Neuron (in vitro differentiated cells): ENCODE measurements at regions not wholly inside any gene's neighbourhood (a gene's known extent, or its start where the extent isn't known, plus 50 kb on each side); places are given as distances from the start of the nearest gene placed in this dataset.

Source experiments
- H2AFZ ChIP-seq: one replicate; pipeline ENCODE4 v1.6.1; 2013; ENCODE audit warnings: low read depth, mild to moderate bottlenecking, inconsistent platforms, low read length, moderate library complexity
- H3K27me3 ChIP-seq: one replicate; pipeline ENCODE4 v1.6.1; 2013; ENCODE audit warnings: low read length; ENCODE audit not compliant: insufficient read depth
- H3K36me3 ChIP-seq: one replicate; pipeline ENCODE4 v1.6.1; 2013; ENCODE audit warnings: low read length; ENCODE audit not compliant: insufficient read depth
- H3K4me1 ChIP-seq: one replicate; pipeline ENCODE4 v1.6.1; 2013; ENCODE audit warnings: low read length; ENCODE audit not compliant: insufficient read depth
- H3K4me3 ChIP-seq: 2 replicates; pipeline ENCODE4 v1.5.1; 2013; ENCODE audit warnings: mild to moderate bottlenecking, low read length, moderate library complexity
- H3K9me3 ChIP-seq: one replicate; pipeline ENCODE4 v1.6.1; 2013; ENCODE audit warnings: low read length

DNA sequence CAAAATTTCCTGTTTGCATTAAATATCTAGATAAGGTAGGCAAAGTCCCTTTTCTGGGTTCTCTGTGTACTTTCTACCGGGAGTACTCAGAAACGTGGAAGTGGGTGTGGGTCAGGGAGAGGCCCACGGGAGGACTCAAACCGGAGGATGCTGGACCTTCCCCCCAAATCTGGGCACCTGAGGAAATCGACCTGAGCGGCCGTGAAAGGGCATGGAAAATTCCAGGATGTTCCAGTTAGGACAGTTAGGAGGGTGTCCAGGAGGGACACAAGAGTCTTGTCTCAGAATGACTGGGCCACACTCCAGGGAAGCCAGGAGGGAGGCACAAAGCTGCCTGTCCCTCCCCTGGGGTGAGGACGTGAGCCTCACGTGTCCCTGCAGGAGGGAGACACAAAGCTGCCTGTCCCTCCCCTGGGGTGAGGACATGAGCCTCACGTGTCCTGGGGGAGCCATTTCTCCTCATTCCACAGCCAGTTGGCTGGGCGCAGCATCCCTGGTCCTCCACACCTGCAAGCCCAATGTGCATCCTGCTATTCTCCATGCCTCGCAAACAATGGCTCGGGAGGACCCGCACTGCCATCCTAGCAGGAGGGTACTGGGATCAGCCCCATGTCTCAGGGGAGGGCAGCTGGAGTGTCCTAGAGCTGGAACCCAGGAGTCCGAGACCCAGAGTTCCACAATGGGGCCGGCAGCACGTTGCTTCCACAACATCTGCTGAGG is 190.5 kb upstream of the PPP2R2D start:
- no peaks in the 10 kb centered on the region for H3K4me1 ChIP-seq
- no peaks in the 10 kb centered on the region for H3K27me3 ChIP-seq
- H3K36me3 ChIP-seq = no peaks in the 10 kb centered on the region
- no peaks in the 10 kb centered on the region for H3K9me3 ChIP-seq
- no peak overlapping the region for H3K4me3 ChIP-seq
- no peak overlapping the region for H2AFZ ChIP-seq

GRCh38 chr10:131722121-131722520 is 178.7 kb upstream of the PPP2R2D start:
- peaks cover 5% of the 10 kb centered on the region for H3K27me3 ChIP-seq
- no peaks in the 10 kb centered on the region for H3K36me3 ChIP-seq
- no peak overlapping the region for H3K4me3 ChIP-seq
- H3K4me1 ChIP-seq = no peaks in the 10 kb centered on the region
- no peak overlapping the region for H2AFZ ChIP-seq
- no peaks in the 10 kb centered on the region for H3K9me3 ChIP-seq

GRCh38 chr10:131722525-131723264 is 178.1 kb upstream of the PPP2R2D start:
- Histone ChIP-seq H3K4me1 (no peaks in the 10 kb centered on the region), H3K27me3 (peaks cover 5% of the 10 kb centered on the region), H3K36me3 (no peaks in the 10 kb centered on the region), H3K4me3 (no peak overlapping the region), H3K9me3 (no peaks in the 10 kb centered on the region), H2AFZ (no peak overlapping the region)

DNA sequence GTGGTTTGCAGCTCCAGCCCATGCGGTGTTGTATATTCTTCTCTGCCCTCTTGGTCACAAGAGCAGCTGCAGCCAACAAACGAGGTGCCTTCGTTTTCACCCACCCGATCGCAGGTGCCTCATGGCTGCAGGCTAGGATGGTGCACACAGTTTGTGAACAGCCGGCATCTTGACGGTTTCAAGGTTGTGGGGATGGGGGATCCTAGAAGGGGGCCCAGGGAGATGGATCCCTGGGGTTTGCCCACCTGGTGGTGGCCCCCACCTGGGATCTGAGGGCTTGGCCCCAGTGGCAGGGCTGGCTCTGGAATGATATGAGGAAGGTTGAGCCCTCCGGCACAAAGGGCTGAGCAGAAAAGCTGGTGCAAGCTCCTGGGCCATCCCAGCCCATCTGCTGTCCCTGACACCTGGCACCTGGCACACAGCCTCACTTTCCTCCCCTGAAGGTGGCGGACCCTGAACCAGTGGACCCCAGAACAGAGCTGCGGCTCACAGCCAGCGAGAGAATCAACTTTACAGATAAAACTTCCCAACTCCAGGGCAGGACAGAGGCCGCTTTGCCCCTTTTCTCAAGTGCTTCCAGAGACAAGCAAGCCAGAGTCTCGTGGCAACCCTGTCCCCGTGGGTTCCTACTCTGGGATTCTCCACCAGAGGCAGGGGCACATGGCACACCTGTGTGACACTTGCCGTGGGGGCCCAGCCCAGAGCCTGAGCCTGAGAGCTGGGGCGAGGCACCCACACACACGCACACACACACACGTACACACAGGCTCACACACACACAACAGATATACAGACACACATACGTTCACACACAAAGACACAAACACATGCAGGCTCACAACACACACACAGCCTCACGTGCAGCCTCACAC is 177.3 kb upstream of the PPP2R2D start:
- Histone ChIP-seq H3K27me3 (peaks cover 5% of the 10 kb centered on the region), H3K4me3 (no peak overlapping the region)

GRCh38 chr10:131724169-131724545 is 176.7 kb upstream of the PPP2R2D start:
- H2AFZ ChIP-seq = no peak overlapping the region
- no peak overlapping the region for H3K4me3 ChIP-seq
- H3K4me1 ChIP-seq = no peaks in the 10 kb centered on the region
- no peaks in the 10 kb centered on the region for H3K9me3 ChIP-seq
- H3K27me3 ChIP-seq = peaks cover 5% of the 10 kb centered on the region
- no peaks in the 10 kb centered on the region for H3K36me3 ChIP-seq

More for the DNA sequence above, 177.3 kb upstream of the PPP2R2D start:
- Histone ChIP-seq H3K4me1 (no peaks in the 10 kb centered on the region), H3K36me3 (no peaks in the 10 kb centered on the region), H3K9me3 (no peaks in the 10 kb centered on the region), H2AFZ (no peak overlapping the region)

GRCh38 chr10:131724891-131725580 is 175.8 kb upstream of the PPP2R2D start:
- Histone ChIP-seq H3K27me3 (peaks cover 5% of the 10 kb centered on the region), H2AFZ (no peak overlapping the region), H3K36me3 (no peaks in the 10 kb centered on the region), H3K9me3 (no peaks in the 10 kb centered on the region), H3K4me1 (no peaks in the 10 kb centered on the region), H3K4me3 (no peak overlapping the region)

- no peaks in the 10 kb centered on the region for H3K36me3 ChIP-seq
- no peaks in the 10 kb centered on the region for H3K4me1 ChIP-seq
- H3K9me3 ChIP-seq = no peaks in the 10 kb centered on the region
- H2AFZ ChIP-seq = no peak overlapping the region
- no peak overlapping the region for H3K4me3 ChIP-seq
- H3K27me3 ChIP-seq = peaks cover 5% of the 10 kb centered on the region
These were observed 175.2 kb upstream of the PPP2R2D start for GRCh38 chr10:131725581-131726069.

- H3K4me1 ChIP-seq = no peaks in the 10 kb centered on the region
- peaks cover 5% of the 10 kb centered on the region for H3K27me3 ChIP-seq
- no peaks in the 10 kb centered on the region for H3K36me3 ChIP-seq
- no peak overlapping the region for H3K4me3 ChIP-seq
- H3K9me3 ChIP-seq = no peaks in the 10 kb centered on the region
- no peak overlapping the region for H2AFZ ChIP-seq
These were observed 174.5 kb upstream of the PPP2R2D start for GRCh38 chr10:131726076-131726880.

GRCh38 chr10:131726967-131727366 is 173.8 kb upstream of the PPP2R2D start:
- Histone ChIP-seq H3K27me3 (peaks cover 5% of the 10 kb centered on the region), H3K36me3 (no peaks in the 10 kb centered on the region), H3K9me3 (no peaks in the 10 kb centered on the region), H3K4me1 (no peaks in the 10 kb centered on the region), H2AFZ (no peak overlapping the region), H3K4me3 (no peak overlapping the region)

DNA sequence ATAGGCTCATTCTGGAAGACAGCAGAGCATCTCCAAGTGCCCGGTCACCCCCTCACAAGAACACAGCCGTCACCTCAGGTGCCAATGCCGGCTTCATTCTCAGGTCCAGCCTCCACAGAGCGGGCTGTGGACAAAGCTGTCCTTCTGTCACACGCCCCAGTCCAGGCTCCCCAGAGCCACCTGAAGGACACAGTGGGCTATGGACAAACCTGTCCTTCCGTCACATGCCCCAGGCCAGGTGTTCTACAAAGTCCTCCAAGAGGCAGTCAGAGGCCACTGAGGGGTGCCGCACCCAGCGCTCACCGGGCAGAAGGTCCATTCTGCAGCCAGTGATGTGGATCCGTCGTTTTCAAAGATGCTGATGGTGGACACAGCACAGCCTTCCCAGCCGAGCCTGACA is 173.2 kb upstream of the PPP2R2D start:
- no peaks in the 10 kb centered on the region for H3K36me3 ChIP-seq
- H3K27me3 ChIP-seq = peaks cover 5% of the 10 kb centered on the region
- no peak overlapping the region for H3K4me3 ChIP-seq
- H3K4me1 ChIP-seq = no peaks in the 10 kb centered on the region
- H3K9me3 ChIP-seq = no peaks in the 10 kb centered on the region
- H2AFZ ChIP-seq = no peak overlapping the region

DNA sequence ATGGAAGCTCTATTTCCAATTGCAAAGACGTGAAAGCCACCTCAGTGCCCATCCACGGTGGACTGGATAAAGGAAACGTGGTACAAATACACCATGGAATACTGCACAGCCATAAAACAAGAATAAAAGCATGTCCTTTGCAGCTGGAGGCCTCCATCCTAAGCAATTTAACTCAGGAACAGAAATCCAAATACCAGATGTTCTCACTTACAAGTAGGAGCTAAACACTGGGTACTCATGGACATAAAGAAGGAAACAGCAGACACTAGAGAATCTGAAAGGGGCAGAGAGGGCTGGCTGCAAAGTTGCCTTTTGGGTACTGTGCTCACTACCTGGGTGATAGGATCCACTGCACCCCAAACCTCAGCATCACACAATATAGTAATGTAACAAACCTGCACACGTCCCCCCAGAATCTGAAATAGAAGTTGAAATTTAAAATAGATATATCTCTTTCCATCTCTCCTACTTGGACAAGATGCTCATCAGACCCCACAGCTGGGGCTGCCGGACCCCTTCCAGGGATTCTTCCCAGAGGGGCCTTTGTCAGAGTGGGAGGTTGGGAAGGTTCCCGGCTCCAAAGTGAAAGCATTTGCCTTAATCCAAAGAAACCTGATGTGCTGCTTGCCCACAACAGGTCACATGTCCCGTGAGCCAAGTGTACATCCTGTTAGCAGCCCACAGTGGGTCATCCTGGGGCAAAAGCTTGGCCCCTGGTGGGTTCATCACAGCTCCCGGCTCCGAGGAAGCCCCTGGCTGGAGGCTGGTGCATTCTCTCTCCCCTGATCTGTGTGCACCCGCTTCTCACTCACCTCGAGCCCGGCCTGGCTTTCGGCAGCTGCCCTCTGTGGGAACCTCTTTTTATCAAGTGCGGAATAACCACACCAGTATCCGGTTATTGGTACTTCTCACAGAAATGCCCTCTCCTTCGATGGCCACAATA is 172.3 kb upstream of the PPP2R2D start:
- Histone ChIP-seq H3K9me3 (no peaks in the 10 kb centered on the region), H3K36me3 (no peaks in the 10 kb centered on the region), H3K4me3 (no peak overlapping the region), H2AFZ (no peak overlapping the region), H3K4me1 (no peaks in the 10 kb centered on the region), H3K27me3 (peaks cover 5% of the 10 kb centered on the region)
